ENCODE measurements at regions not wholly inside any gene's neighbourhood (a gene's known extent, or its start where the extent isn't known, plus 50 kb on each side); places are given as distances from the start of the nearest gene placed in this dataset.

- TF ChIP-seq POLR2A (IDR thresholded peaks at IDR 0.05) (no peak), EP300 (IDR thresholded peaks at IDR 0.05) (no peak)
Measured at GRCh38 chr1:101174722-101175121, 62.1 kb upstream of the S1PR1 start.

All from ovary (tissue), 1 donor.